CD4-positive, alpha-beta T cell (primary cell): ENCODE measurements at regions not wholly inside any gene's neighbourhood (a gene's known extent, or its start where the extent isn't known, plus 50 kb on each side); places are given as distances from the start of the nearest gene placed in this dataset.

Experiments used
- ATAC-seq: fragments of 200-7000 bp; cut with Tn5 transposase; one replicate; pipeline ENCODE4 v1.10.0; 2022; ENCODE audit warnings: mild to moderate bottlenecking; ENCODE audit not compliant: poor library complexity
- CTCF ChIA-PET: fragments of 350-600 bp; sonication (Branson Sonifier 250); formaldehyde crosslinking; loops from one replicate; lab custom pipeline; 2021; ENCODE audit warnings: antibody characterized with exemption, inconsistent platforms; lab: Charles Lee
- POLR2A ChIA-PET: fragments of 350-600 bp; sonication (Branson Sonifier 250); formaldehyde crosslinking; loops from one replicate; lab custom pipeline; 2021; ENCODE audit warnings: antibody characterized with exemption, inconsistent platforms; lab: Charles Lee
- DNase-seq, 14 experiments: peaks; one replicate each; pipeline ENCODE4 v3.0.0-alpha.2; 2013 to 2020; ENCODE audit warnings: mixed read lengths in 2 of 14
- H3K27ac ChIP-seq, 2 donors: one replicate each; pipeline versions ENCODE4 v1.5.1 to v1.7.0; 2013; ENCODE audit warnings: low read length in 2 of 2, low read depth in 1 of 2, mild to moderate bottlenecking in 1 of 2
- H3K27me3 ChIP-seq, 2 experiments: 1 replicate in 1 of 2; 2 replicates in 1 of 2; pipeline versions ENCODE4 v1.6.1 to v1.7.0; 2013; ENCODE audit warnings: low read length in 2 of 2, control low read depth in 1 of 2, mild to moderate bottlenecking in 1 of 2, moderate library complexity in 1 of 2; ENCODE audit not compliant: insufficient read depth in 2 of 2, control insufficient read depth in 1 of 2
- H3K36me3 ChIP-seq: one replicate; pipeline ENCODE4 v1.6.1; 2013; ENCODE audit warnings: low read length, control low read depth; ENCODE audit not compliant: insufficient read depth
- H3K4me1 ChIP-seq: one replicate; pipeline ENCODE4 v1.6.1; 2013; ENCODE audit warnings: low read length, control low read depth; ENCODE audit not compliant: insufficient read depth
- H3K4me3 ChIP-seq: one replicate; pipeline ENCODE4 v1.5.1; 2013; ENCODE audit warnings: mild to moderate bottlenecking, low read length, moderate library complexity
- H3K9me3 ChIP-seq, 2 experiments: 1 replicate in 1 of 2; 2 replicates in 1 of 2; pipeline versions ENCODE4 v1.6.1 to v1.7.0; 2013; ENCODE audit warnings: low read length in 2 of 2, mild to moderate bottlenecking in 2 of 2, control low read depth in 1 of 2, moderate library complexity in 1 of 2; ENCODE audit not compliant: control insufficient read depth in 1 of 2, insufficient read depth in 1 of 2
- H3K27ac Mint-ChIP-seq: one replicate; pipeline ENCODE4 v1.8.0; 2020; ENCODE audit warnings: mixed read lengths
- H3K27me3 Mint-ChIP-seq: one replicate; pipeline ENCODE4 v1.8.0; 2021; ENCODE audit warnings: mixed read lengths
- H3K36me3 Mint-ChIP-seq: one replicate; pipeline ENCODE4 v1.8.0; 2021; ENCODE audit warnings: low read depth, mixed read lengths
- H3K4me1 Mint-ChIP-seq: one replicate; pipeline ENCODE4 v1.8.0; 2021; ENCODE audit warnings: low read depth, mixed read lengths
- H3K4me3 Mint-ChIP-seq: one replicate; pipeline ENCODE4 v1.8.0; 2020; ENCODE audit warnings: mild to moderate bottlenecking, mixed read lengths
- H3K9me3 Mint-ChIP-seq: one replicate; pipeline ENCODE4 v1.8.0; 2020; ENCODE audit warnings: mixed read lengths
- intact Hi-C, 2 experiments: fragments of 100-400 bp; cut with DNase I in 1 of 2; cut with micrococcal nuclease in 1 of 2; formaldehyde crosslinking; loops; one replicate each; pipeline versions ENCODE4 v1.15.1 to v1.9.0; 2023 to 2025; cut with DNase I, micrococcal nuclease
- TF ChIP-seq, protein P1 (sequence below): fragments of 200-600 bp; IDR thresholded peaks from one replicate; pipeline ENCODE4 v1.8.0; 2022; ENCODE audit warnings: antibody characterized with exemption, mild to moderate bottlenecking

DNA sequence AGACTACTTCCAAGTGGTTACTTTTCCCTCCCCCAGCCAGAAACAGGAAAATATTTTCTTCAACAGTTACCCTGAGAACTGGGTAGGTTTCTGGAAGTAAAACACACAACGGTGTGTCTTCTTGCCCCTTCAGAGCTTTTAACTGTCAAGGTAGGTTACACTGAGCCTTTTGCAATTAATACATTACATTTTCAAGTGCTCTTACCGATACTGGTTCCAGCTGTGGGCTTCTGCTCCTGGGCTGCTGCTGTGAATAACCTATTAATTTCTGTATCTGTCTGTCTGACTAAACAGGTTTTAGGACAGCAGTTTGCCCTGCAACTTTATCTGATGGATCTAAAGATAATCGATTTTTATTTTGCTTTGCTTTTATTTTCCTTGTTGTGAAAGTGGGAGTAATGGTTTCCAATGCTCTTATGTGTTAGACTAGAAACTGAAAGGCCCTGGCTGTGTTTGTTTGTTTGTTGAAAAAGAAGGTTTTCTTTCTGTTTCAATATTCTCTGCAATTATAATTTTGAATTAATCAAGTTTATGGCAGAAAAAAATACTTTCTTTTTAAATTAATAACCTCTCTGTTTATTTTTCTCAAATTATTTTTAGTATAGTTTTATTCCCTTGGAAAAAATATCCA, 196.7 kb upstream of the SLITRK6 start:
- POLR2A ChIA-PET: no interaction called here
- ATAC-seq: no peak
- Histone ChIP-seq H3K36me3 (no peaks in the 10 kb centered on the region), H3K9me3 (no peaks in the 10 kb centered on the region), H3K27me3 (no peaks in the 10 kb centered on the region), H3K4me1 (no peaks in the 10 kb centered on the region), H3K27ac (no peak overlapping the region), H3K4me3 (no peak overlapping the region)
- no peaks in the 10 kb centered on the region for H3K9me3 Mint-ChIP-seq
- no peak overlapping the region for H3K27ac Mint-ChIP-seq
- intact Hi-C loops: no loop called here
- H3K27me3 Mint-ChIP-seq: no peaks in the 10 kb centered on the region
- TF ChIP-seq, protein P1, sequence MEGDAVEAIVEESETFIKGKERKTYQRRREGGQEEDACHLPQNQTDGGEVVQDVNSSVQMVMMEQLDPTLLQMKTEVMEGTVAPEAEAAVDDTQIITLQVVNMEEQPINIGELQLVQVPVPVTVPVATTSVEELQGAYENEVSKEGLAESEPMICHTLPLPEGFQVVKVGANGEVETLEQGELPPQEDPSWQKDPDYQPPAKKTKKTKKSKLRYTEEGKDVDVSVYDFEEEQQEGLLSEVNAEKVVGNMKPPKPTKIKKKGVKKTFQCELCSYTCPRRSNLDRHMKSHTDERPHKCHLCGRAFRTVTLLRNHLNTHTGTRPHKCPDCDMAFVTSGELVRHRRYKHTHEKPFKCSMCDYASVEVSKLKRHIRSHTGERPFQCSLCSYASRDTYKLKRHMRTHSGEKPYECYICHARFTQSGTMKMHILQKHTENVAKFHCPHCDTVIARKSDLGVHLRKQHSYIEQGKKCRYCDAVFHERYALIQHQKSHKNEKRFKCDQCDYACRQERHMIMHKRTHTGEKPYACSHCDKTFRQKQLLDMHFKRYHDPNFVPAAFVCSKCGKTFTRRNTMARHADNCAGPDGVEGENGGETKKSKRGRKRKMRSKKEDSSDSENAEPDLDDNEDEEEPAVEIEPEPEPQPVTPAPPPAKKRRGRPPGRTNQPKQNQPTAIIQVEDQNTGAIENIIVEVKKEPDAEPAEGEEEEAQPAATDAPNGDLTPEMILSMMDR: no peak
- no peak overlapping the region for H3K4me3 Mint-ChIP-seq
- CTCF ChIA-PET: interaction anchor here (0.6 kb wide), 1 partner anchor 25 kb away, joined by 3 read pairs; no protein-coding TSS in a partner anchor
- H3K36me3 Mint-ChIP-seq: no peaks in the 10 kb centered on the region
- H3K4me1 Mint-ChIP-seq: no peaks in the 10 kb centered on the region
- DNase-seq: no peak

DNA sequence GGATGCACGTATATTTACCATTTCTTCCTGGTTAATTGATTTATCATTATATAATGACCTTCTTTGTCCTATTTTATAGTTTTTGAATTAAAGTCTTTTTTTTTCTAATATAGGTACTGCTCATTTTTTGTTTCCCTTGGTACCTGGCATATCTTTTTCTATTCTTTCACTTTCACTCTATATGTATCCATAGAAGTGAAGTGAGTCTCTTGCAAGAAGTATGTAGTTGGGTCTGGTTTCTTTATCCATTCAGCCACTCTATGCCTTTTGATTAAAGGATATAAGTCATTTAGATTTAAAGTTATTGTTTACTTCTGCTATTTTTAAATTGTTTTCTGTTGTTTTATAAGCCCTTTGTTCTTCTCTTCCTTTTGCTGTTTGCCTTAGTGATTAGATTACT, 194.3 kb upstream of the SLITRK6 start:
- no peaks in the 10 kb centered on the region for H3K4me1 ChIP-seq
- H3K4me1 Mint-ChIP-seq: no peaks in the 10 kb centered on the region
- H3K4me3 Mint-ChIP-seq: no peak overlapping the region
- no peaks in the 10 kb centered on the region for H3K27me3 Mint-ChIP-seq
- DNase-seq: no peak
- H3K4me3 ChIP-seq: no peak overlapping the region
- POLR2A ChIA-PET: no interaction called here
- no peaks in the 10 kb centered on the region for H3K27me3 ChIP-seq
- no peak for ATAC-seq
- H3K9me3 ChIP-seq: peaks cover 0 to 7% of the 10 kb centered on the region in 2 experiments
- no peaks in the 10 kb centered on the region for H3K36me3 ChIP-seq
- H3K36me3 Mint-ChIP-seq: no peaks in the 10 kb centered on the region
- intact Hi-C loops: no loop called here
- TF ChIP-seq, protein P1: no peak
- no peak overlapping the region for H3K27ac Mint-ChIP-seq
- no peak overlapping the region for H3K27ac ChIP-seq
- CTCF ChIA-PET: no interaction called here
- peaks cover 2% of the 10 kb centered on the region for H3K9me3 Mint-ChIP-seq

DNA sequence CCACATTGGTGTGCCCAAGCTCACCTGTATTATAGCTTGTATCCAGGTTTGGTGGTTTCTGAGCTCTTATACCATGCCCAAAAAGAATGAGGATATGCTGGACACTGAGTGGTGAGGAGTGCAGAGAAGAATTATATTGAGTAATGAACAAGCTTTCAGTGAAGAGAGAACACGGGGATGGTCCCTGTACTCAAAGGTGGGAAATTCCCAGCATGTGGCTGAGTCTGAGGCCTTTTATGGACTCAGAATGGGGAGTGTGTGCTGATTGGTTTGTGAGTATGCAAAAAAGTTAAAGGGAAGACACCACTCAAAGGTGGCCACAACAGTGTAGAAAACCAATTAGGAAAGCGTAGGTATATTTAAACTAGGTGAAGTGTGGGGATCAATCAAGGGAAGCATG, 191.2 kb upstream of the SLITRK6 start:
- ATAC-seq (no peak), DNase-seq (no peak)
- H3K27me3 ChIP-seq: no peaks in the 10 kb centered on the region
- H3K4me3 ChIP-seq: no peak overlapping the region
- ChIA-PET CTCF (no interaction called here), POLR2A (no interaction called here)
- H3K4me3 Mint-ChIP-seq: no peak overlapping the region
- TF ChIP-seq, protein P1: no peak
- H3K36me3 Mint-ChIP-seq: no peaks in the 10 kb centered on the region
- H3K9me3 ChIP-seq: peaks cover 0 to 7% of the 10 kb centered on the region in 2 experiments
- H3K4me1 ChIP-seq: no peaks in the 10 kb centered on the region
- no peak overlapping the region for H3K27ac ChIP-seq
- no peak overlapping the region for H3K27ac Mint-ChIP-seq
- intact Hi-C loops: no loop called here
- peaks cover 2% of the 10 kb centered on the region for H3K9me3 Mint-ChIP-seq
- no peaks in the 10 kb centered on the region for H3K27me3 Mint-ChIP-seq
- no peaks in the 10 kb centered on the region for H3K36me3 ChIP-seq
- no peaks in the 10 kb centered on the region for H3K4me1 Mint-ChIP-seq
